DND-41 (cell line): ENCODE measurements at regions not wholly inside any gene's neighbourhood (a gene's known extent, or its start where the extent isn't known, plus 50 kb on each side); places are given as distances from the start of the nearest gene placed in this dataset.
A peak's percentile ranks its signal among the peaks of the same experiment; 100 is the strongest.

Experiments used
- ATAC-seq: fragments of 200-7000 bp; cut with Tn5 transposase; 3 replicates; pipeline ENCODE4 v1.9.1; 2021; ENCODE audit warnings: low read depth; ENCODE audit not compliant: insufficient read depth
- DNase-seq: peaks from one replicate; pipeline ENCODE4 v3.0.0-alpha.2; 2020
- H2AFZ ChIP-seq: 2 replicates; pipeline ENCODE4 v1.6.0; 2012; ENCODE audit warnings: low read depth, low read length
- H3K27ac ChIP-seq: 2 replicates; pipeline ENCODE4 v1.5.1; 2012; ENCODE audit warnings: low read length, inconsistent platforms
- H3K27me3 ChIP-seq: fragments of 200-600 bp; sonication (generic); 2 replicates; pipeline ENCODE4 v1.6.0; 2012; ENCODE audit warnings: low read length, mild to moderate bottlenecking, inconsistent platforms; ENCODE audit not compliant: insufficient read depth, poor library complexity
- H3K36me3 ChIP-seq: 2 replicates; pipeline ENCODE4 v1.5.1; 2012; ENCODE audit warnings: low read length, inconsistent platforms; ENCODE audit not compliant: insufficient read depth
- H3K4me1 ChIP-seq: 2 replicates; pipeline ENCODE4 v1.5.1; 2012; ENCODE audit warnings: mild to moderate bottlenecking, low read length; ENCODE audit not compliant: insufficient read depth
- H3K4me2 ChIP-seq: 2 replicates; pipeline ENCODE4 v1.6.0; 2012; ENCODE audit warnings: mild to moderate bottlenecking, moderate library complexity, low read length, inconsistent platforms; ENCODE audit not compliant: insufficient read depth
- H3K4me3 ChIP-seq, 2 experiments: fragments of 200-600 bp in 1 of 2; shearing (Covaris generic) in 1 of 2; 2 replicates each; pipeline ENCODE4 v1.5.1; 2012 to 2016; ENCODE audit warnings: inconsistent platforms in 2 of 2, low read length in 2 of 2, mild to moderate bottlenecking in 2 of 2, low read depth in 1 of 2, moderate library complexity in 1 of 2
- H3K79me2 ChIP-seq: 2 replicates; pipeline ENCODE4 v1.6.0; 2012; ENCODE audit warnings: low read length, inconsistent platforms; ENCODE audit not compliant: insufficient read depth
- H3K9ac ChIP-seq: 2 replicates; pipeline ENCODE4 v1.6.0; 2012; ENCODE audit warnings: low read depth, mild to moderate bottlenecking, inconsistent platforms, low read length, moderate library complexity
- H3K9me3 ChIP-seq: 2 replicates; pipeline ENCODE4 v1.5.1; 2012; ENCODE audit warnings: low read length, moderate library complexity, mild to moderate bottlenecking, inconsistent platforms; ENCODE audit not compliant: insufficient read depth, severe bottlenecking
- H4K20me1 ChIP-seq: 2 replicates; pipeline ENCODE4 v1.6.0; 2012; ENCODE audit warnings: low read length; ENCODE audit not compliant: insufficient read depth
- EZH2 ChIP-seq: IDR thresholded peaks from 3 replicates; pipeline ENCODE4 v1.6.1; 2012; ENCODE audit warnings: borderline replicate concordance, low read depth, mild to moderate bottlenecking, moderate library complexity, low read length, inconsistent platforms; ENCODE audit not compliant: severe bottlenecking
- TF ChIP-seq, protein P1 (sequence below): IDR thresholded peaks from 2 replicates; pipeline ENCODE4 v1.5.1; 2012; ENCODE audit warnings: borderline replicate concordance, low read length, moderate library complexity, mild to moderate bottlenecking; ENCODE audit not compliant: poor library complexity, severe bottlenecking; ENCODE audit errors: extremely low read depth

DNA sequence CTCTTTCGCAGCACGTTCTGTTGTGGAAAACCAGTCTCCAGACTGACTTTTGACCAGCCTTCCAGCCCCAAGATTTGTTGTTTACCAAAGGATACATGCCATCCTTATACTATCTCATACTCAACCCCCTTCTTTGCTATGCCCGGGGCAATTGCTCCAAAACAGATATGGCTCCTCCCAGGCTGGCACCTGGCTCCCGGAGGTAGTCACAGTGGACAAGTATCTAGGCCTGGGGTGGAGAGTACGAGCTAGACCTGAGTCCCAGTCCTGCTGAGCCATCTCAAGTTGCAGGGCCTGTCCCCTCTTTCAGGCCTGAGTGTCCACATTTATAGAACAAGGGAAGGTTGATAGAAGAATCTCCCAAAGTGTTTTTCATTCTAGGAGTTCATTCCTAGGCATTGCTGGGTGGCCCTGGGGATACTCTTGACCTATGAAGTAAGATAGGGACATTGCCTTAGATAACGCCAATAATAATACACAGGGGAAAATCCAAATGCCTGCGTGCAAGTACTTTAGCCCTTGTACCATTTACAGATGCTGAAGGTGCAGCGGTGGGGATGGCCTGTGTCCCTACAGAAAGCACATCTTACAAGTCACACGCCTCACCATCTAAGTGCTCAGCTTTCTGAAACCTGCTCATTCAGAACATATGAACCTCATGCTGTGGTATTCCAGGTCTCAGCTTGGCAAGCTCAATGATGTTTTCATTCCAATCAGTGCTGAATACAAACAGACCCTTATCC lies 136.7 kb upstream of the MAMLD1 start:
- Histone ChIP-seq H4K20me1 (no peaks in the 10 kb centered on the region), H3K9ac (no peak overlapping the region), H3K36me3 (no peaks in the 10 kb centered on the region), H3K27me3 (no peaks in the 10 kb centered on the region), H2AFZ (no peak overlapping the region), H3K9me3 (no peaks in the 10 kb centered on the region), H3K4me1 (0 out of 2 replicates have a peak, but pooled peaks cover 3% of the 10 kb centered on the region), H3K4me3 (no peak overlapping the region), H3K4me2 (no peak overlapping the region), H3K79me2 (no peaks in the 10 kb centered on the region), H3K27ac (no peak overlapping the region)
- TF ChIP-seq EZH2 = no peak
- TF ChIP-seq, protein P1, sequence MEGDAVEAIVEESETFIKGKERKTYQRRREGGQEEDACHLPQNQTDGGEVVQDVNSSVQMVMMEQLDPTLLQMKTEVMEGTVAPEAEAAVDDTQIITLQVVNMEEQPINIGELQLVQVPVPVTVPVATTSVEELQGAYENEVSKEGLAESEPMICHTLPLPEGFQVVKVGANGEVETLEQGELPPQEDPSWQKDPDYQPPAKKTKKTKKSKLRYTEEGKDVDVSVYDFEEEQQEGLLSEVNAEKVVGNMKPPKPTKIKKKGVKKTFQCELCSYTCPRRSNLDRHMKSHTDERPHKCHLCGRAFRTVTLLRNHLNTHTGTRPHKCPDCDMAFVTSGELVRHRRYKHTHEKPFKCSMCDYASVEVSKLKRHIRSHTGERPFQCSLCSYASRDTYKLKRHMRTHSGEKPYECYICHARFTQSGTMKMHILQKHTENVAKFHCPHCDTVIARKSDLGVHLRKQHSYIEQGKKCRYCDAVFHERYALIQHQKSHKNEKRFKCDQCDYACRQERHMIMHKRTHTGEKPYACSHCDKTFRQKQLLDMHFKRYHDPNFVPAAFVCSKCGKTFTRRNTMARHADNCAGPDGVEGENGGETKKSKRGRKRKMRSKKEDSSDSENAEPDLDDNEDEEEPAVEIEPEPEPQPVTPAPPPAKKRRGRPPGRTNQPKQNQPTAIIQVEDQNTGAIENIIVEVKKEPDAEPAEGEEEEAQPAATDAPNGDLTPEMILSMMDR = no peak
- no peak for ATAC-seq
- no peak for DNase-seq

DNA sequence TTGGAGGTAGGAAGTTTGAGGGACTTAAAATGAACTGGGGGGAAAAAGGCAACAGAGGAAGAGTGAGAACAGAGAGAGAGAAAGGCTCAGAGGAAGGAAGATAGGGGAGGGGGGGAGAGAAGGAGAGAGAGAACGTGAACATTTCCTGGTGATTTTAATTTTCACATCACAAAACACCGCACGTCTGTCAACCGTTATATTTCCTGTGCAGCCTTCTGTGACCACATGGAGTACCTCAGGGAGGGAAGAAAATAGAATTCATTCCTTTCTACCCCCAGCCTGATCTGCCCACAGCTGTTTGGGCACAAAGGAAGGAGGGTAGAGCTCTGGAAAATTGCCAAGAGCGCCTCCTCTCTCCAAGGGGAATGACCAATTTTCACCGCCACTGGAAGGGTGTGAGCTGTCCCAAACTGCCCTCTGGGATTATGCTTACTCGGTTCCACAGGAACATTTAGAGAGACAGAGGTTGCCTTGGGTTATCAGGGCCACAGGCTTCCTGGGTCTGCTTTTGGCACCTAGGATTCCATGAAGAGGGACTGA lies 135.7 kb upstream of the MAMLD1 start:
- Histone ChIP-seq H3K4me2 (no peak overlapping the region), H3K27ac (no peak overlapping the region), H3K9me3 (no peaks in the 10 kb centered on the region), H3K36me3 (no peaks in the 10 kb centered on the region), H3K4me3 (no peak overlapping the region), H4K20me1 (no peaks in the 10 kb centered on the region), H3K79me2 (no peaks in the 10 kb centered on the region), H3K27me3 (no peaks in the 10 kb centered on the region), H2AFZ (no peak overlapping the region), H3K9ac (no peak overlapping the region), H3K4me1 (0 out of 2 replicates have a peak, but pooled peaks cover 3% of the 10 kb centered on the region)
- ATAC-seq = peak; percentile 93
- no peak for TF ChIP-seq EZH2
- TF ChIP-seq, protein P1 = no peak
- DNase-seq = peak; percentile 57

DNA sequence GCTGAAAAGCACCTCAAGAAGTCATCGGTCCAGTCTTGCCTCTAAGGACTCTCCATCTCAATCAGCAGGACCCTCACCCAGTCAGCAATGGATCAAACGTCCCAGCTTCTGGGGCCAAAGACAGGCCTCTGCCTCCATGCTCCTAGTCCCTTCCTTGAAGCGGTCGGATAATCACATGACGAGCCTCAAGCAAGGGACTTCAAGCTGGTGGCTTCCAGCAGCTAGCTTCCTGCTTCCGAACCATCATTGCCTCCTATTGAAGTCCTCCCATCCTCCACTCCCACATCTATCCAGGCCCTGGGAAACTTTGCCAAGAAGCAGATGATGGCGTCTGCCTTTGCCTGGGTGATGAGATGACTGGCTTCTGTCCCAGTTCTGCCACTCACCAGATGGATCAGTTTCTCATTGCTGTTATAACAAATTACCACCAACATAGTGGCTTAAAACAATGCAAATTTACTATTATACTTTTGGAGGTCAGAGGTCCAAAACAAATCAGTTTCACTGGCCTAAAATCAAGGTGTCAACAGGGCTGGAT lies 135.2 kb upstream of the MAMLD1 start:
- no peak overlapping the region for H3K4me3 ChIP-seq
- TF ChIP-seq, protein P1 = no peak
- no peak for TF ChIP-seq EZH2
- no peaks in the 10 kb centered on the region for H3K9me3 ChIP-seq
- H3K27me3 ChIP-seq = no peaks in the 10 kb centered on the region
- no peaks in the 10 kb centered on the region for H3K36me3 ChIP-seq
- no peak overlapping the region for H2AFZ ChIP-seq
- 0 out of 2 replicates have a peak, but pooled peaks cover 3% of the 10 kb centered on the region for H3K4me1 ChIP-seq
- H3K27ac ChIP-seq = no peak overlapping the region
- no peak overlapping the region for H3K4me2 ChIP-seq
- DNase-seq = no peak
- no peaks in the 10 kb centered on the region for H3K79me2 ChIP-seq
- ATAC-seq = no peak
- H4K20me1 ChIP-seq = no peaks in the 10 kb centered on the region
- no peak overlapping the region for H3K9ac ChIP-seq
